SK-N-DZ (cell line): ENCODE measurements at regions not wholly inside any gene's neighbourhood (a gene's known extent, or its start where the extent isn't known, plus 50 kb on each side); places are given as distances from the start of the nearest gene placed in this dataset.
A peak's percentile ranks its signal among the peaks of the same experiment; 100 is the strongest.

Experiments used
- DNase-seq: peaks from one replicate; pipeline ENCODE4 v3.0.0-alpha.2; 2015; ENCODE audit warnings: low spot score

GRCh38 chr6:21648475-21649050, 55.0 kb downstream of the SOX4 start:
- no peak for DNase-seq

GRCh38 chr6:21653323-21653722, 59.8 kb downstream of the SOX4 start:
- no peak for DNase-seq

DNA sequence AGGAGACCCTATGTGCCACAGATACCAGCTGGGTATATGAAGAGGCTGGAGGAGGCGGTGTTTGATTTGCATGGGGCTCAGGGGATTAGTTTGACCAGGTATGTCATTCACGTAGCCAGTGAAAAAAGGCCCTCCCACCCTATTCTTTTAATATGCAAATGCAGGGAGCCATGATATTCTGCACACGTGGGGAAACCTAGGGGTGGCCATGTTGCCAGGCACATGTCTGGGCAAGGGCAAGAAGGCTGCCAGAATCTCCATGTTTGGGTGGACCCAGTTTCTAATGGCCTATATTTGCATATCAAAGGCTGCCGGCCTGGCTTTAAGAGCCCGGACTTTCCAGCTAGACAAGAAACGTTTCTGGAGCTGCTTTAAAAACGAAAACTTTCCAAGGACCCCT, 60.4 kb downstream of the SOX4 start:
- DNase-seq = no peak

DNA sequence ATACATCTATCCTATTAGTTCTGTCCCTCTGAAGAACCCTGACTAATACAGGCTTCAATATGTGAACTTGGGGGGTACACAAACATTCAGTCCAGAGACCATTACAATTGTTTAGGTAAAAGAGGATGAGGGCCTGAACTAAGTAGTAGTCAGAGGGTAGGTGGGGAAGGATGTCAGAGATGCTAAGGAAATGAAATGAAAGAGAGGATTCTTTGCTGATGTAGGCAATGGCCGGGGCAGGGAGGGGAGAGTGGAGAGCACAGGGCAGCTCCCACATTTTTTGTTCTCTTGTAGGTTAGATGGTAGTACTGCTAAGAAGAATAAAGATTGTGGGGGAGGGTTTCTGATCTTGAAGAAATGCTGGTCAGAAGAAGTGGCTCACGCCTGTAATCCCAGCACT, 60.8 kb downstream of the SOX4 start:
- no peak for DNase-seq

DNA sequence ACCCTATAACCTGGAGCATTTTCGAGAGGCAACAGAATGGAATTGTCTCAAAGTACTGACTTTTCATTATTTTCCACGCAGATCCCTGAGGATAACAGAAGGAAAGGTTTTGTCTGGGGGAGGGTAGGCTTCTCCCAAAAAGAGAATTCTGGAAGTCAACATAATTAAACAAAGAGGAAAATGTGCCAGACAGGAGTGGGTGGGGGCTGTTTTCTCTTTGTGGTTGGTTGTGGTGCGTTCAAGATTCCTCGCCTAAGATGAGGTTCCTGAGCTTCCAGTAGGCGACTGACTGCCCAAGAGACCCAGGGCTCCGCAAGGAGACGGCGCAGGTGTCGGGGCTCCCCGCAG, 70.4 kb downstream of the SOX4 start:
- DNase-seq = no peak

DNA sequence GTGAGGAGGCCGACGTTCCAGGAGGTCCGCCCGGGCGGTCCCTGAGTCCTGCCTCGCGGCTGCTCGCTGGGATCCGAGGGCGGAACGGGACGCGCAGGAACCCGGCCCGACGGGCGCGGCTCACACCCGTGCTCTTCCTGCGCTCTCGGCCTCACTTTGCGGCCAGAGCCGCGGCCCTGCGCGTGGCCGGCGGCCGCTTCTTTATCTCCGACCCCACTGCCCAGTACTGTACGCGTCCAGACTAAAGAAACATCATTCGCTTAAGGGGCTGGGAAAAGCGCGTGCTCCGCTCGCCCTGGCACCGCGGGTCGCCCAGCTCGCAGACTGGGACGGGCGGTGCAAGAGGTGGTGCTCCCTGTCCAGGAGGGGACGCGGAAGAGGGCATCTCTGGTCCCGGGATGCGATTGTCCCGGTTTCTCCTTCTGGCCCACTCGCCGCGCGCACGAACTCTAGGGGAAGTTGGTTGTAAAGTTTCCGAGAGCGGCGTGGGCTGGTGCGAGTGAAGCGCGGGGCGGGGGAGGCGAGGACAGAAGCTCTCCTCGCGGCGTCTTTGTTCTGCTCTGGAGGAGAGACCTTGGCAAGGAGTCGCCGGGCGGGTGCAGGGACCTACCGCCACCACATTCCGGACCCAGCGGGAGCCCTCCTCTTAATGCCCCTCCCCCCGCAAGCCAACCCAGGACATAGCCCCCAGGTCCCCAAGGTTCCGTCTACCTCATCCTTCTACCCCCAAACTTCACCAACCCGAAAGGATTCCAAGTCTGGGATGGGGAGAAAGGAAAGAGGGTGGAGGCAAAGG, 71.0 kb downstream of the SOX4 start:
- DNase-seq = peak; percentile 31

DNA sequence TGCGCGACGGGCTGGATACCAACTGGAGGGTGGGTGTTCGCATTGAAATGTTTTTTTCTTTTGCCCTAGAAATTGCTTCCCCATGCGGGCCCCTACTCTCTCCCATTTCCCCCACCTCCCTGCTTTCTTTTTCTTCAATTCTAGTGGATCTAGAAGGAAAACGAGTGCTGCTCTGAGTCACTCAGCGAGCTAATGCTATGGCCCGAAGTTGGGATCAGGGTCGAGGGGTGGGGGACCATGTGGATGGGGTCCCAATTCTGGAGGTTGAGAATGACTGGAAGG, 71.5 kb downstream of the SOX4 start:
- no peak for DNase-seq

- DNase-seq = peak; percentile 10
Observed at GRCh38 chr6:21665392-21666200, 72.0 kb downstream of the SOX4 start.

DNA sequence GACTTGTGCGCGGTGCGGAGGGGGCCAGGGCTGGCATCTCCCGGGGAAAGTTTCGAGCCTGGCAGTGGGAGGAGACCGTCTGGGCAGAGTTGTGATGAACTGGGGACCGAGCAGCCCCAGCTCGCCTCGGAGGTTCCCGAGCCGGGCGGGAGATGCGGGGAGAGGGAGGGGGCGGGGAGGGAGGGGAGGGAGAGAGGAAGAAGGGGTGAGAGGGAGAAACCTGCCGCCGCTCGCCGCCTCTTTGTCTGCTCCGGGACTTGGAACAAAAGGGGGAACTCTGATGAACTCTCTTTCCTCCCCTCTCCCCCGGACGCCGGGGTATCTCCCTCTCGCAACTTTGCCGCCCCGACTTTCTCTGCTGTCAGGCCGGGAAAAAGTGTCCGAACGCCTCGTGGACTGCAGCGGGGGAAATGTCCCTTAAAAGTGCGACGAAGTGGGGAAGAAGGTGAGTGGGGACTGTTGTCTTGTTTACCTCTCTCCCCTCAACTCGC, 72.7 kb downstream of the SOX4 start:
- peak; percentile 13 for DNase-seq

DNA sequence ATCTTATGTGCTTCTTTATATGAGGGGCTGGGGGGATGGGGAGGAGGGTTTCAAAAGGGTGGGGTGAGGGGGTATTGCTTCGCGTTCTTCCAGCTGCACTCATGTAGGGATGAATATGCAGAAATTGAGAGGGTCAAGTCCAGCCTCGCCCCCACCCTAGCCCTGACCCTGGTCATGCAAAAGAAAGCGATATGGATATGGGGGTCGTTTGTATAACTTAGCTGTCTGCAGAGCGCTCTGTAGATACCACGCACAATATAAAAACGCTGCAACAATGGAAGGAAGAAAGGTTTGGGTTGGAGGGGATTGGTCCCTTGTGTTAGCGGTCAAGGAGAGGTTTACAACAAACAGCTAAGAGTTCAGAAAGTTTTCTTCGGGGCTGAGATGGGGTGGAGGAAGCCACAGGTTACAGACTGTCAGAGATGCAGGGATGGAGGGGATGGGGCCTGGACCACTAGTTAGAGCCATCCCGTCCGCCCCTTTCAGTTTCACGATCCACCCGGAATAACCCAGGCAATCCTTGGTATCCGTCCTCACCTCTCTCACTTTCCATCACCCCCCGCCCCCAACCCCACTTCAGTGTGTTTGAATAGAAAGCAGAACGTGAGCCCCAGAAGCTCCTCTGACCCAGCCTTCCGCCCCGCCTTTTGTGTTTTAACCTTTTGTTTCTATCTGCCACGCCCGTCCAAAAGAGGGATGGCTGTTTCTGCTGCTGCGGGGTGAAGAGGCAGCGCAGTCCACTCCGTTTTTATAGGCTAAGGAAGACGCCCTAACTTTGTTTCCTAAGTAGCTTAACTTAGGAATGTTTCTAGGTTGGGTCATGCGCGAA, 73.5 kb downstream of the SOX4 start:
- no peak for DNase-seq

GRCh38 chr6:21668795-21669194, 75.2 kb downstream of the SOX4 start:
- no peak for DNase-seq

- DNase-seq = no peak
Observed at GRCh38 chr6:21676769-21677168, 83.2 kb downstream of the SOX4 start.

- DNase-seq = no peak
Observed at GRCh38 chr6:21678990-21679389, 85.4 kb downstream of the SOX4 start.

GRCh38 chr6:21679761-21680265, 86.3 kb downstream of the SOX4 start:
- no peak for DNase-seq

DNA sequence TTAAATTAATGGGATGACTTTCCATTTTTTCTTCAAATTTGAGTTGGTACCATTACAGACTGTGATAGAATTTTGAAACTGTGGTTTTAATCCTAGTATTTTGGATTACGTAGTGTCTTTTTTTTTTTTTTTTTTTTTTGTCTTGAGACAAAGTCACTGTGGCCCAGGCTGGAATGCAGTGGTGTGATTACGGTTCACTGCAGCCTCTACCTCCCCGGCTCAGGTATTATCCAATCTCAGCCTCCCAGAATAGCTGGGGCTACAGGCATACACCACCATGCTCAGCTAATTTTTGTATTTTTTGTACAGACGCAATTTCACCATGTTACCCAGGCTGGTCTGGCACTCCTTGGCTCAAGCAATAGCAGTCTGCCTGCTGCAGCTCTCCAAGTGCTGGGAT, 87.1 kb downstream of the SOX4 start:
- DNase-seq = no peak

- no peak for DNase-seq
Observed at GRCh38 chr6:21690489-21690888, 96.9 kb downstream of the SOX4 start.

GRCh38 chr6:21691685-21692346, 98.3 kb downstream of the SOX4 start:
- no peak for DNase-seq

GRCh38 chr6:21692721-21693120, 99.2 kb downstream of the SOX4 start:
- no peak for DNase-seq

DNA sequence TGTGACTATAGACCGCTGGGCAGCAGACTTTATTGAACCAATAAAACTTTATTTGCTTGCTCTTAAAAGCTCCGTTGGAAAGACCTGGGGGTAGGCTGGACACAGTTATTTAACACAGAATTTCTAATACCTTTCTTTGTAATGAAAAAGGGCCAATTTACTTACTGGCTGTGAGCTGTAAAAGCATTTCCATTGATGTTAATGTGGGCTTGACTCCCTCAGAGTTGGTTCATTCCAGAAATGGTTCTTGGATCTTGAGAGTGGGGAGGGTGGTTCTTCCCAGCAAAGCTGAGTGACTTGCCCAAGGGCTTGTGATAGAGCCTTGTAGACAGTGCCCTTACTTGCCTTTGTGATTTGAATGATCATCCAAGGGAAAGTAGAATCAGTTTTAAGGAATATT, 100.6 kb downstream of the SOX4 start:
- no peak for DNase-seq

GRCh38 chr6:21707524-21708319, 114.2 kb downstream of the SOX4 start:
- DNase-seq = no peak

DNA sequence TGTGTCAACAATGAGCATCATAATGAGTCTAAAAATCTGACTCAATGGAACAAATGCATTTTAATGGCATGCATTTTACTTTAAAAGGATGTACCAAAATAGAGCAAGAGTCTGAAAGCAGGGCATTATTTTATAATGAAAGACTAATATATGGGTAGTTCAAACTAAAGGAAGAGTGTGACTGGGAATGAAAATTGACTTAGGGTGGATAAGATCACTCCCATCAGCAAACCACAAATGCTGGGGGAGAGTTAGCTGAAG, 114.7 kb downstream of the SOX4 start:
- no peak for DNase-seq
